NCI-H187 (cell line): ENCODE measurements at regions not wholly inside any gene's neighbourhood (a gene's known extent, or its start where the extent isn't known, plus 50 kb on each side); places are given as distances from the start of the nearest gene placed in this dataset.
"Not testable (repeated sequence)": the region's sequence is repeated elsewhere in the genome, so short reads cannot be mapped to it uniquely, and the experiment has no call there.

Source experiments
- DNase-seq, 2 experiments: peaks; one replicate each; lab custom pipeline; 2025; lab: John Stamatoyannopoulos, UW

- DNase-seq = not testable (repeated sequence)
Observed at GRCh38 chr7:135872861-135873260, 104.3 kb downstream of the MTPN start.

GRCh38 chr7:135862586-135863340, 114.2 kb upstream of the FAM180A start:
- peak; percentile 83 to 89 for DNase-seq

- DNase-seq = no peak
Observed at GRCh38 chr7:135859538-135859937, 110.9 kb upstream of the FAM180A start.

- no peak for DNase-seq
Observed at GRCh38 chr7:135858851-135859250, 110.2 kb upstream of the FAM180A start.

GRCh38 chr7:135858379-135858778, 109.8 kb upstream of the FAM180A start:
- DNase-seq = no peak

- DNase-seq = no peak
Observed at GRCh38 chr7:135857519-135858274, 109.1 kb upstream of the FAM180A start.

- no peak for DNase-seq
Observed at GRCh38 chr7:135856356-135857144, 107.9 kb upstream of the FAM180A start.

GRCh38 chr7:135855846-135856245, 107.2 kb upstream of the FAM180A start:
- DNase-seq = no peak

GRCh38 chr7:135853499-135853898, 104.9 kb upstream of the FAM180A start:
- DNase-seq = no peak

- no peak for DNase-seq
Observed at GRCh38 chr7:135853008-135853407, 104.4 kb upstream of the FAM180A start.

GRCh38 chr7:135847242-135847641, 98.6 kb upstream of the FAM180A start:
- no peak for DNase-seq

- no peak for DNase-seq
Observed at GRCh38 chr7:135846339-135846738, 97.7 kb upstream of the FAM180A start.

- no peak for DNase-seq
Observed at GRCh38 chr7:135845415-135846075, 96.9 kb upstream of the FAM180A start.

- DNase-seq = no peak
Observed at GRCh38 chr7:135844903-135845302, 96.3 kb upstream of the FAM180A start.

GRCh38 chr7:135843214-135843613, 94.6 kb upstream of the FAM180A start:
- no peak for DNase-seq

GRCh38 chr7:135842446-135843179, 94.0 kb upstream of the FAM180A start:
- DNase-seq = no peak

- DNase-seq = no peak
Observed at GRCh38 chr7:135840591-135840990, 92.0 kb upstream of the FAM180A start.

GRCh38 chr7:135837675-135838074, 89.1 kb upstream of the FAM180A start:
- DNase-seq = no peak

- DNase-seq = no peak
Observed at GRCh38 chr7:135834266-135834665, 85.7 kb upstream of the FAM180A start.

GRCh38 chr7:135833642-135834041, 85.0 kb upstream of the FAM180A start:
- no peak for DNase-seq

GRCh38 chr7:135831455-135832195, 83.0 kb upstream of the FAM180A start:
- no peak for DNase-seq
